OCI-LY7 (cell line): ENCODE measurements at regions not wholly inside any gene's neighbourhood (a gene's known extent, or its start where the extent isn't known, plus 50 kb on each side); places are given as distances from the start of the nearest gene placed in this dataset.

ENCODE experiments used
- CTCF ChIP-seq: fragments of 200-600 bp; sonication (generic); conservative IDR thresholded peaks from 2 replicates; pipeline ENCODE4 v1.5.1; 2014; ENCODE audit warnings: mild to moderate bottlenecking, antibody characterized with exemption, low read length, moderate library complexity, mixed read lengths
- EZH2phosphoT487 ChIP-seq: fragments of 200-600 bp; sonication (generic); IDR thresholded peaks from 2 replicates; pipeline ENCODE4 v1.6.1; 2018; ENCODE audit warnings: low read depth, borderline replicate concordance, mild to moderate bottlenecking, mixed run types, antibody characterized with exemption, low read length, moderate library complexity, mixed read lengths

- TF ChIP-seq CTCF (no peak), EZH2phosphoT487 (no peak)
Observed at GRCh38 chr14:21863289-21863688, 189.7 kb upstream of the OR4E1 start.
